IMR-90 (cell line): ENCODE measurements at regions not wholly inside any gene's neighbourhood (a gene's known extent, or its start where the extent isn't known, plus 50 kb on each side); places are given as distances from the start of the nearest gene placed in this dataset.

Experiments used
- ATAC-seq: fragments of 200-7000 bp; cut with Tn5 transposase; 2 replicates; pipeline ENCODE4 v1.9.1; 2020; ENCODE audit warnings: low read depth, mild to moderate bottlenecking, moderate library complexity
- BruUV-seq: library from RNA; stranded (reverse); fragments of 400-500 nt; replicated peaks from 2 replicates; lab custom pipeline; 2021; lab: Mats Ljungman, UMichigan
- CTCF ChIA-PET: fragments of 300-600 bp; formaldehyde crosslinking; extraction: SDS; loops from one replicate; lab custom pipeline; 2021; ENCODE audit warnings: antibody characterized with exemption; lab: Yijun Ruan, JAX
- POLR2A ChIA-PET: fragments of 300-600 bp; sonication (Branson Sonifier 250); formaldehyde crosslinking; loops from one replicate; lab custom pipeline; 2022; ENCODE audit warnings: antibody characterized with exemption; ENCODE audit not compliant: unreplicated experiment; lab: Charles Lee
- DNase-seq: peaks from one replicate; pipeline ENCODE4 v3.0.0; 2013
- H2AFZ ChIP-seq: replicated peaks from 2 replicates; pipeline ENCODE3; 2013; ENCODE audit warnings: low read length, mild to moderate bottlenecking; ENCODE audit not compliant: poor library complexity
- H2AK5ac ChIP-seq: 2 replicates; pipeline ENCODE4 v1.6.1; 2013; ENCODE audit warnings: low read depth, low read length, inconsistent platforms
- H2AK9ac ChIP-seq: replicated peaks from 2 replicates; pipeline ENCODE3; 2013; ENCODE audit warnings: mild to moderate bottlenecking, low read depth, low read length, moderate library complexity; ENCODE audit not compliant: poor library complexity
- H2BK120ac ChIP-seq: 2 replicates; pipeline ENCODE4 v1.6.1; 2013; ENCODE audit warnings: low read depth, low read length, inconsistent platforms
- H2BK15ac ChIP-seq: 3 replicates; pipeline ENCODE4 v1.6.1; 2013; ENCODE audit warnings: low read depth, low read length, inconsistent platforms
- H2BK20ac ChIP-seq: 2 replicates; pipeline ENCODE4 v1.6.1; 2013; ENCODE audit warnings: low read depth, mild to moderate bottlenecking, inconsistent platforms, low read length, moderate library complexity
- H2BK5ac ChIP-seq: 2 replicates; pipeline ENCODE4 v1.6.1; 2013; ENCODE audit warnings: mild to moderate bottlenecking, low read depth, low read length, inconsistent platforms; ENCODE audit not compliant: poor library complexity, severe bottlenecking
- H3K14ac ChIP-seq: replicated peaks from 2 replicates; pipeline ENCODE4 v1.6.1; 2013; ENCODE audit warnings: low read depth, low read length, inconsistent platforms
- H3K18ac ChIP-seq: 2 replicates; pipeline ENCODE4 v1.6.1; 2013; ENCODE audit warnings: low read depth, low read length, control low read depth
- H3K23ac ChIP-seq: 2 replicates; pipeline ENCODE4 v1.6.1; 2013; ENCODE audit warnings: low read depth, low read length, inconsistent platforms
- H3K27ac ChIP-seq: 2 replicates; pipeline ENCODE4 v1.5.1; 2013; ENCODE audit warnings: mild to moderate bottlenecking, control low read depth, low read length; ENCODE audit not compliant: insufficient read depth
- H3K27me3 ChIP-seq: 2 replicates; pipeline ENCODE4 v1.6.1; 2013; ENCODE audit warnings: low read length; ENCODE audit not compliant: control insufficient read depth, insufficient read depth
- H3K36me3 ChIP-seq: 2 replicates; pipeline ENCODE4 v1.6.1; 2013; ENCODE audit warnings: low read length, mixed read lengths; ENCODE audit not compliant: control insufficient read depth, insufficient read depth
- H3K4ac ChIP-seq: 2 replicates; pipeline ENCODE4 v1.6.1; 2013; ENCODE audit warnings: low read depth, low read length, inconsistent platforms
- H3K4me1 ChIP-seq: 2 replicates; pipeline ENCODE4 v1.6.1; 2013; ENCODE audit warnings: low read length, mixed read lengths; ENCODE audit not compliant: control insufficient read depth, insufficient read depth
- H3K4me2 ChIP-seq: 2 replicates; pipeline ENCODE4 v1.6.1; 2013; ENCODE audit warnings: low read depth, mild to moderate bottlenecking, control low read depth, low read length, moderate library complexity
- H3K4me3 ChIP-seq: 2 replicates; pipeline ENCODE4 v1.5.1; 2013; ENCODE audit warnings: low read depth, mild to moderate bottlenecking, control low read depth, low read length, moderate library complexity; ENCODE audit not compliant: insufficient read depth
- H3K56ac ChIP-seq: 2 replicates; pipeline ENCODE4 v1.6.1; 2013; ENCODE audit warnings: low read length, inconsistent platforms; ENCODE audit not compliant: insufficient read depth; ENCODE audit errors: extremely low read depth
- H3K79me1 ChIP-seq, 2 experiments: 2 replicates each; pipeline ENCODE4 v1.6.1; 2013; ENCODE audit warnings: low read length in 2 of 2, inconsistent platforms in 1 of 2, low read depth in 1 of 2
- H3K9ac ChIP-seq: 2 replicates; pipeline ENCODE4 v1.6.1; 2013; ENCODE audit warnings: low read depth, low read length, control low read depth
- H3K9me1 ChIP-seq: 2 replicates; pipeline ENCODE4 v1.6.1; 2013; ENCODE audit warnings: low read length, inconsistent platforms; ENCODE audit not compliant: insufficient read depth
- H3K9me3 ChIP-seq: 2 replicates; pipeline ENCODE4 v1.6.1; 2013; ENCODE audit warnings: low read length; ENCODE audit not compliant: control insufficient read depth, insufficient read depth
- H4K20me1 ChIP-seq: 2 replicates; pipeline ENCODE4 v1.6.1; 2013; ENCODE audit warnings: low read length, inconsistent platforms; ENCODE audit not compliant: insufficient read depth
- H4K5ac ChIP-seq: 2 replicates; pipeline ENCODE4 v1.6.1; 2013; ENCODE audit warnings: mild to moderate bottlenecking, low read depth, low read length, control low read depth
- H4K8ac ChIP-seq, 2 experiments: 2 replicates each; pipeline ENCODE4 v1.6.1; 2013; ENCODE audit warnings: low read depth in 2 of 2, low read length in 2 of 2, control low read depth in 1 of 2, inconsistent platforms in 1 of 2
- H4K91ac ChIP-seq: 2 replicates; pipeline ENCODE4 v1.6.1; 2013; ENCODE audit warnings: low read depth, low read length, inconsistent platforms; ENCODE audit not compliant: insufficient read depth
- MAFK ChIP-seq: IDR thresholded peaks from 2 replicates; pipeline ENCODE4 v1.6.1; 2012; ENCODE audit warnings: low read depth, low read length, improper control_type of control experiment
- NFE2L2 ChIP-seq: fragments of 150-350 bp; IDR thresholded peaks from 2 replicates; pipeline ENCODE4 v1.6.1; 2016; ENCODE audit warnings: low read depth, mild to moderate bottlenecking, low read length
- POLR2A ChIP-seq: IDR thresholded peaks from 2 replicates; pipeline ENCODE4 v1.6.1; 2012; ENCODE audit warnings: mild to moderate bottlenecking, low read depth, low read length
- RFX5 ChIP-seq: IDR thresholded peaks from 2 replicates; pipeline ENCODE4 v1.8.0; 2012; ENCODE audit warnings: low read depth, mild to moderate bottlenecking, low read length, moderate library complexity
- WGBS, 2 experiments: methylation state at CpG; one replicate each; pipeline versions ENCODE4 v1.1.5 to v1.1.7; 2013; ENCODE audit warnings: missing lambda C conversion rate in 2 of 2; ENCODE audit not compliant: insufficient read length in 1 of 2; ENCODE audit errors: extremely low coverage in 2 of 2; 5-methylcytosine and 5-hydroxymethylcytosine counted together
- dilution Hi-C: fragments of 300-500 bp; cut with HindIII; formaldehyde crosslinking; loops from one replicate; pipeline ENCODE4 v1.14.3; 2018; ENCODE audit warnings: low sequenced_read_pairs; ENCODE audit not compliant: unreplicated experiment
- in situ Hi-C: fragments of 300-500 bp; cut with MboI; formaldehyde crosslinking; loops from 3 replicates; pipeline ENCODE4 v1.14.3; 2019; ENCODE audit warnings: low sequenced_read_pairs, inconsistent platforms, mixed read lengths
- intact Hi-C: fragments of 100-400 bp; cut with micrococcal nuclease; formaldehyde crosslinking; loops from 2 replicates; pipeline ENCODE4 v1.10.0; 2022

DNA sequence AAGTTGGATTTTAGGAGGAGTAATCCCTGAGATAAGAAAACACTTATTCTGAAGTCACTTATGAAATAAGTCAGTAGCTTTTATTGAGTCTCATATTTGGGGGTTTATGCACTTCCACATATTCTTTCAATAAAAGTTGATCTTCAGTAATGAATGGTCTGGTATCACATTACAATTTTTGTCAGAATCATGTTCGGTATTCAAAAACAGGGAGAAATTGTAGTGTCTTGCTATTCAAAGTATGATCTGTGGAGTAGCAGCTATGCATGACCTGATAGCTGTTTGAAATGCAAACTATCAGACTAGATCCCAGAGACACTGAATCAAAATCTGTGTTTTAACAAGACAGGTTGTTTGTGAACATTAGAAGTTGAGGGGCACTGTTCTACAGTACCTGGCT, 857.6 kb downstream of the METTL15 start:
- Histone ChIP-seq H3K56ac (peak overlapping the region; percentile 70), H3K23ac (0 out of 2 replicates have a peak overlapping the region, but pooled peaks have one; percentile 1), H3K14ac (peak overlapping the region; percentile 48; the same call in 1 of the 2 replicates), H2AK5ac (peak overlapping the region; percentile 80), H3K36me3 (no peaks in the 10 kb centered on the region), H4K5ac (peak overlapping the region; percentile 71), H4K20me1 (no peaks in the 10 kb centered on the region), H2AFZ (no peak overlapping the region), H2AK9ac (no peak overlapping the region), H3K18ac (peak overlapping the region; percentile 93; the same call in 1 of the 2 replicates), H3K4me3 (no peak overlapping the region), H3K9me3 (peaks cover 5% of the 10 kb centered on the region; the same call in 1 of the 2 replicates), H3K4me1 (peaks cover 15% of the 10 kb centered on the region), H4K8ac (peak overlapping the region; percentile 53 to 93), H2BK120ac (peak overlapping the region; percentile 69), H3K9ac (peak overlapping the region; percentile 65; the same call in 1 of the 2 replicates), H3K4me2 (no peak overlapping the region), H3K9me1 (peaks cover 6% of the 10 kb centered on the region), H2BK20ac (peak overlapping the region; percentile 95), H3K27me3 (no peaks in the 10 kb centered on the region), H2BK15ac (peak overlapping the region; percentile 55; the same call in 1 of the 3 replicates), H3K79me1 (peaks cover 3% of the 10 kb centered on the region in 2 experiments; a peak in 2 of 4 replicates), H3K27ac (peak overlapping the region; percentile 59), H2BK5ac (peak overlapping the region; percentile 96), H4K91ac (peak overlapping the region; percentile 60), H3K4ac (peak overlapping the region; percentile 58; the same call in 1 of the 2 replicates)
- WGBS, 2 experiments = no CpG with 5 or more reads among the region's 1 CpG
- dilution Hi-C loops (no loop called here), in situ Hi-C loops (no loop called here), intact Hi-C loops (loop anchor here (2.0 kb wide), 1 partner anchor 363 kb away; no protein-coding TSS in a partner anchor)
- BruUV-seq = no TSS peak
- CTCF ChIA-PET = interaction anchor here (0.8 kb wide), 1 partner anchor 194 kb away, joined by 3 read pairs; no protein-coding TSS in a partner anchor
- DNase-seq (no peak), ATAC-seq (no peak)
- POLR2A ChIA-PET = interaction anchor here (0.5 to 1.2 kb wide), 2 partner anchors 61 to 154 kb away, joined by 3 to 6 read pairs; no protein-coding TSS in a partner anchor
- TF ChIP-seq RFX5 = no peak
- no peak for TF ChIP-seq POLR2A
- TF ChIP-seq NFE2L2 = no peak
- no peak for TF ChIP-seq MAFK
